Psoas muscle (tissue), 7 donors: ENCODE measurements at regions not wholly inside any gene's neighbourhood (a gene's known extent, or its start where the extent isn't known, plus 50 kb on each side); places are given as distances from the start of the nearest gene placed in this dataset.

Experiments
- ATAC-seq, 4 donors: fragments of 200-7000 bp; cut with Tn5 transposase; one replicate each; pipeline ENCODE4 v1.9.1; 2020; ENCODE audit warnings: moderate library complexity in 3 of 4, mild to moderate bottlenecking in 2 of 4
- DNase-seq, 2 donors: peaks; one replicate each; pipeline ENCODE4 v3.0.0-alpha.2; 2020
- H3K27ac ChIP-seq: fragments of 200-600 bp; one replicate; pipeline ENCODE4 v1.8.0; 2022
- H3K27me3 ChIP-seq, 3 donors: fragments of 200-600 bp in 1 of 3; one replicate each; pipeline versions ENCODE4 v1.6.1 to v1.8.0; 2013 to 2022; ENCODE audit warnings: low read length in 2 of 3, mild to moderate bottlenecking in 2 of 3, moderate library complexity in 1 of 3; ENCODE audit not compliant: insufficient read depth in 3 of 3
- H3K36me3 ChIP-seq, 2 donors: fragments of 200-600 bp in 1 of 2; one replicate each; pipeline versions ENCODE4 v1.6.1 to v1.8.0; 2013 to 2022; ENCODE audit warnings: low read depth in 1 of 2, mild to moderate bottlenecking in 1 of 2, moderate library complexity in 1 of 2; ENCODE audit not compliant: insufficient read depth in 1 of 2
- H3K4me1 ChIP-seq: fragments of 200-600 bp; one replicate; pipeline ENCODE4 v1.8.0; 2022
- H3K4me3 ChIP-seq: fragments of 200-600 bp; one replicate; pipeline ENCODE4 v1.8.0; 2022; ENCODE audit warnings: mild to moderate bottlenecking
- H3K9me3 ChIP-seq: fragments of 200-600 bp; one replicate; pipeline ENCODE4 v1.8.0; 2022
- WGBS, 3 donors: extraction: QIAGEN DNeasy Blood & Tissue Kit; methylation state at CpG; one replicate each; pipeline versions ENCODE4 v1.1.6 to v1.1.7; 2013; 5-methylcytosine and 5-hydroxymethylcytosine counted together
- intact Hi-C, 2 donors: fragments of 100-400 bp; cut with DNase I; formaldehyde crosslinking; loops; one replicate each; pipeline versions ENCODE4 v1.11.0 to v1.14.2; 2022
- TF ChIP-seq, protein P1 (sequence below): fragments of 200-600 bp; IDR thresholded peaks from one replicate; pipeline ENCODE4 v1.8.0; 2022; ENCODE audit warnings: antibody characterized with exemption
- donor health status: healthy with polysubstance abuse.
- donor health status: DM: no; HTN: no; CAD: no; lungs with moderate emphysema.
- donor health status: Bipolar disorder and iron deficiency.
- donor health status: healthy.
- donor health status: DM: yes; HTN: yes; CAD: no.
- donor health status: DM: no; HTN: no; CAD: no.
- donor health status: DM: yes; HTN: yes; CAD: no.

DNA sequence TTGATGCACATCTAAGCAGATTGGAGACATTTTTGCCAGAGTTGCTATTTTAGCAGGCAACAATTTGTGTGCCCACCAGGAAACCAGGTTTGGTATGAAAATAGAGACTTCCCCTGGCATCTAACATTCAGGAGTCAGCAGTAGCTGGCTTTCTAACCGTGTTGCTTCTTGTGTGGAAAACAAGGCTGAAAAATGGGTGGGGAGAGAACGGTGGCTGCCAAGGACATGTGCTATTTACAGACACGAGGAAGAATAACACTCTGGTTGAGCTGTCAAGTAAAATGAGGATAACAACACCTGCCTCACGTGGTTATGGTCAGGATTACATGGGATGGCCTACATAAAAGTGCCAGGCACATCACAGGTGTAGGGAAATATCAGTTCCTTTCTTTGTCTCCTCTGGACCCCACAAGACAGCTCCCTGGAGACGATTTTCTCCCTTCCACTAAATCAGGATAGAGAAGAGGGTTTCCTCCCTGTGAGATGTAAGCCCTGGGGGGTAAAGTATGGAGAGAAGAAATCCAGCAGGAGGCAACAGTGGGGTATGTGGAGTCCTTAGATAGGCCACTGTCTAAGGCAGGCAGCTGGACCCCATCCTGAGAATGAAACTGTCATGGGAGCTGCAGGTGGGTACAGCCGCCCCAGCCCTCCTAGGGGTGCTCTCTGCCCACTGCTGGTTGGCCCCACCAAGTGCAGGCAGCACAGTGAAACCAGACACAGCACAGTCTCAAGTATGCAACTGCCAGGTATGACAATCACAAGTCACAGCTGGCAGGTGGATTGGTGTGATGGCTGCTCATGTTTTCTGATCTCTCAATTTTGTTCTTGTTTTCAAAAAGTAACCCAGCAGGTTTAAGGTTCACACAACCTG is 80.3 kb downstream of the TENT5C start:
- peaks cover 49% of the 10 kb centered on the region for H3K4me1 ChIP-seq

DNA sequence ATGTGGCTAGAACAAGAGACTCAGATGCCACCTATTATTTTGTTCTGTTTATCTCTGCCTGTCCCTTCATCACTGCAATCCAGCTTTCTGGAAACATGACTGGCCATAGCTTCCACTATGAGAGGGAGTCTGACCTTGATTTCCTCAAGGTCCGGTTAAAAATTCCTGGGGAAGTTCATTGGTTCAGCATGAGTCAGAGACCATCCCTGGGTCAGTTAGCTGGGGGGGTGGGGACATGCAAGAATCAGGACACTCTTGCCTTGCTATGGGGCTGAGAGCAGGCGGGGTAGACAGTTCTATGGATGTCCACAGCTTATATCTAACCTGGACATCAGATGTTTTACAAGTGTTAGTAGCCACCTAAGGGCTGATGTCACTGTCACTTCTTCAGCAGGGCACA is 81.1 kb downstream of the TENT5C start:
- peaks cover 43% of the 10 kb centered on the region for H3K4me1 ChIP-seq
- no peaks in the 10 kb centered on the region for H3K27me3 ChIP-seq
- no peak overlapping the region for H3K4me3 ChIP-seq
- H3K27ac ChIP-seq, result peak overlapping the region; percentile 78
- no peak for DNase-seq
- H3K36me3 ChIP-seq, result no peaks in the 10 kb centered on the region
- TF ChIP-seq, protein P1, sequence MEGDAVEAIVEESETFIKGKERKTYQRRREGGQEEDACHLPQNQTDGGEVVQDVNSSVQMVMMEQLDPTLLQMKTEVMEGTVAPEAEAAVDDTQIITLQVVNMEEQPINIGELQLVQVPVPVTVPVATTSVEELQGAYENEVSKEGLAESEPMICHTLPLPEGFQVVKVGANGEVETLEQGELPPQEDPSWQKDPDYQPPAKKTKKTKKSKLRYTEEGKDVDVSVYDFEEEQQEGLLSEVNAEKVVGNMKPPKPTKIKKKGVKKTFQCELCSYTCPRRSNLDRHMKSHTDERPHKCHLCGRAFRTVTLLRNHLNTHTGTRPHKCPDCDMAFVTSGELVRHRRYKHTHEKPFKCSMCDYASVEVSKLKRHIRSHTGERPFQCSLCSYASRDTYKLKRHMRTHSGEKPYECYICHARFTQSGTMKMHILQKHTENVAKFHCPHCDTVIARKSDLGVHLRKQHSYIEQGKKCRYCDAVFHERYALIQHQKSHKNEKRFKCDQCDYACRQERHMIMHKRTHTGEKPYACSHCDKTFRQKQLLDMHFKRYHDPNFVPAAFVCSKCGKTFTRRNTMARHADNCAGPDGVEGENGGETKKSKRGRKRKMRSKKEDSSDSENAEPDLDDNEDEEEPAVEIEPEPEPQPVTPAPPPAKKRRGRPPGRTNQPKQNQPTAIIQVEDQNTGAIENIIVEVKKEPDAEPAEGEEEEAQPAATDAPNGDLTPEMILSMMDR, result no peak
- intact Hi-C loops, result loop anchor here in 1 of 2 donors (5.0 kb wide), 1 partner anchor 65 kb away; no protein-coding TSS in a partner anchor
- WGBS, 3 donors, result 56 to 61% (median 59%) methylated on average over 2 of the region's 2 CpGs
- no peak for ATAC-seq
- H3K9me3 ChIP-seq, result no peaks in the 10 kb centered on the region

More for the DNA sequence above, 80.3 kb downstream of the TENT5C start:
- no peak overlapping the region for H3K4me3 ChIP-seq
- peak overlapping the region; percentile 78 for H3K27ac ChIP-seq
- peak in 1 of 2 donors; percentile 65 for DNase-seq
- intact Hi-C loops, result loop anchor here in 1 of 2 donors (5.0 kb wide), 1 partner anchor 66 kb away; no protein-coding TSS in a partner anchor
- H3K27me3 ChIP-seq, result no peaks in the 10 kb centered on the region
- WGBS, 3 donors, result 27 to 33% (median 30%) methylated on average over 6 of the region's 6 CpGs
- no peaks in the 10 kb centered on the region for H3K9me3 ChIP-seq
- no peaks in the 10 kb centered on the region for H3K36me3 ChIP-seq
- TF ChIP-seq, protein P1, result peak; percentile 11
- peak in 3 of 4 donors; percentile 63 to 82 (median 74) for ATAC-seq

DNA sequence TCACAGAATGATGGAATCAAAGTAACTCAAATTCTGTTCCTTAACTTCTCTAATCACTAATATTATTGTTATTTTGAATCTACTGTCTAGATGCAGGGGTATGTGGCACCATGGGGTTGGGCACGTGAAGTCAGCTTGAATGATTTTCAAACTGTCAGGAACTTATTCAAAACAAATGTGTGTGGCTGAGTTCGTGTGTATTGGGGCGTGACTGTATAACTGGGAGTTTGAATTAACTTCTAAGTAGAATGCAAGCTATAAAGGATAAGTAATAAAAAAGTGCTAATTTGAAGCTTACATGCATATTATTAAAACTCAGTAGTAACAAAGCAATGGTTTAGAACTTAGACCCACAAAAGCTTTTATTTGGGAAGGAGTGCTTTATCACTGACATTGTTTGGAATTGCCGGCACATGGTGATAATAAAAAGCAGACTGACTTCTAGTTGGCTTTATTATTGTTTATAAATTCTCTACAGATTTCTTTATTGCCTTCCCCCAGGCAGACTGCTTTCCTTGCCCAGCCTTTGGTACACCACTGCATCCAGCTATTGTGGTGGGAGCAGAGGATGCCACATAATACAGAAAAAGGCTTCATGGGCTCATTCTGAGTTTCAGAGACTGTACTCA is 84.3 kb downstream of the TENT5C start:
- peaks cover 23% of the 10 kb centered on the region for H3K4me1 ChIP-seq
- H3K4me3 ChIP-seq, result no peak overlapping the region
- WGBS, 3 donors, result 71 to 76% (median 72%) methylated on average over 4 of the region's 4 CpGs
- no peak overlapping the region for H3K27ac ChIP-seq
- no peaks in the 10 kb centered on the region for H3K27me3 ChIP-seq
- no peak for DNase-seq
- no peaks in the 10 kb centered on the region for H3K36me3 ChIP-seq
- intact Hi-C loops, result loop anchor here in 1 of 2 donors (5.0 kb wide), 1 partner anchor 62 kb away; no protein-coding TSS in a partner anchor
- no peaks in the 10 kb centered on the region for H3K9me3 ChIP-seq
- TF ChIP-seq, protein P1, result no peak
- no peak for ATAC-seq

DNA sequence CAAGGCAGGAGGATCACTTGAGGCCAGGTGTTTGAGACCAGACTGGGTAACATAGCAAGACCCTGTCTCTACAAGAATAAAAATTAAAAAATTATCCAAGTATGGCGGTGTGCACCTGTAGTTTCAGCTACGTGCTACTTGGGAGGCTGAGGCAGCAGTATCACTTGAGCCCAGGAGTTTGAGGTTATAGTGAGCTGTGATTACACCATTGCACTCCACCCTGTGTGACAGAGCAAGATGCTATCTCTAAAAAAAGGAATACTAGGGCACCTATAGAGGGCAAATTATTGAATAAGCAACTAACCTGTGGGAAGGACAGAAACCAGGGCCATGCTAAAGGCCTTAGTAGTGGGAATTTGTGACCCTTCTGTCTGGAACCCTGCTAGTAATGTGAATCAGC is 86.1 kb downstream of the TENT5C start:
- H3K27me3 ChIP-seq, result no peaks in the 10 kb centered on the region
- ATAC-seq, result no peak
- 79 to 90% (median 81%) methylated on average over 2 of the region's 2 CpGs for WGBS, 3 donors
- no peak for DNase-seq
- no peak overlapping the region for H3K4me3 ChIP-seq
- H3K36me3 ChIP-seq, result no peaks in the 10 kb centered on the region
- TF ChIP-seq, protein P1, result no peak
- intact Hi-C loops, result no loop called here
- peaks cover 4% of the 10 kb centered on the region for H3K4me1 ChIP-seq
- H3K9me3 ChIP-seq, result no peaks in the 10 kb centered on the region
- no peak overlapping the region for H3K27ac ChIP-seq
